AG08396 (cell line): ENCODE measurements at regions not wholly inside any gene's neighbourhood (a gene's known extent, or its start where the extent isn't known, plus 50 kb on each side); places are given as distances from the start of the nearest gene placed in this dataset.

Experiments
- DNase-seq: peaks from one replicate; pipeline ENCODE4 v3.0.0; 2012; ENCODE audit warnings: low spot score, mixed read lengths

DNA sequence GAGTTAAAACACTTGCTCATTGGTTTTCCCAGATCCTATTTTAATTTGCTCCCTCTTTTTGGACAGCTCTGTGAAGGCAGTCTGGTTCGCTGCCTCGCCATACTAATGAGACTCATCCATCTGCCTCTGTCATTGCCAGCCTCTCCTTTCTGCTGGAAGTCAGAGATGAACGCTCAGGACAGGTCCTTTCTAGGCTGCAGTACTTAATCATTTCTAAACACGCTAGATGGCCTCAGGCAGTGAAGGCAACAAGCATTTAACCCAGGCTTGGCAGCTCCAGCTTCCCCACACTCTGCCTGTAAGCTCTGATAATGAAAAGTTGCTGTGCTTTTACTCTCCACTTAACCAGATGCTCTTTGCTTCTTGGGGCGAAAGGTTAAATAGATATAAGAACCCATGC is 286.7 kb upstream of the POU3F2 start:
- DNase-seq = no peak

DNA sequence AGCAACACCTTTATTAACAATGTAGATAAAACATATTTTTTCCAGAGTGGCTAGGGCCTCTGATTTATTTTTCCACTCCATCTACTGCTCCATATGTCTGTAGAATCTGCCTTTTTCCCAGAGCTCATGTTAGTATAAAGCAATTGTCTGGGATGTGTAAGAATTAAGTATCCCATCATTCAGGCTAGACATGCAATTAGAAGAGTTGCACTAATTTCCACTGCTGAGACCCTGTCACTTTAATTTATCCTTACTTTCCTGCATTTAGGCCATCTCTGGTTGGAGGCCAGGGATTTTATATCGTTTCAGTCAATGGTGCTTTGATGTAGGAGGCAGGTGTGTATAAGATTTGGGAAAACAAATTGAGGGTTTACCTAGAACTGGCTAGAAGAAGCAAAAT is 286.1 kb upstream of the POU3F2 start:
- DNase-seq = no peak

DNA sequence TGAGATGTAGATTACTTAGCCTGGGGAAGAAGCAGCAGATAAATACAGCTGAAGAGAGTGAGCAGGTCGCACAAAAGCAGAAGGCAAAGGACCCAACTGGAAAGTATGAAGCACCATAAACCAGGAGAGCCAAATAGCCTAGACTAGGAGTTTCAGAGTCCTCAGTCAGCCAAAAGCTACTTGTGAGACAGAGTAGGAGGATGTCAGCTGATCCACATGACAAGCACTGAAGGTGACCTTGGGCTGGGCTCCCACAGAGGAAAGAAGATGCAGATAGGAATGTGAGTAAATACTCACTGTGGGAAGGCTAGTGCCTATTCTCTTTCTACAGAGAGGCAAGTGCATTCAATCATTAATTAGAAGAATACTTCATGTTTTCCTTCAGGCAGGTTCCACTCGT is 274.0 kb upstream of the POU3F2 start:
- no peak for DNase-seq

- no peak for DNase-seq
Measured at GRCh38 chr6:98560841-98561240, 273.5 kb upstream of the POU3F2 start.

DNA sequence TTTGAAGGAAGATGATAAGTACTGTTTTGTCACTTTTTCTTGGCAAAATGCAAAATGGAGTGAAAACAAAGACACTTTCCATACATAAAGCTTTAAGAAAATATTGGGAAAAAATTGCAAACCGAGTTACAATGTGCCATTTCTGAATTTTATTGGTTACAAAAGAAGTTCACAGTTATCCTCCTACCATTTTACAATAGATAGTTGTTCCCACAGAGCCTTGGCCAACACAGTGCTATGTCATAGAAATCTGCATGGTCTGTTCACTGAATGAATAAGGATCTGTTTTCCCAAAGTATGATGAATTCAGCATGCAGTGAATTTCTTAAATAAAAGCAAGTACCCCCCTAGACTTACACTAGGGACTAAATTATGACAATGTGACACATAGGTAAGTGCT is 268.2 kb upstream of the POU3F2 start:
- DNase-seq = no peak

DNA sequence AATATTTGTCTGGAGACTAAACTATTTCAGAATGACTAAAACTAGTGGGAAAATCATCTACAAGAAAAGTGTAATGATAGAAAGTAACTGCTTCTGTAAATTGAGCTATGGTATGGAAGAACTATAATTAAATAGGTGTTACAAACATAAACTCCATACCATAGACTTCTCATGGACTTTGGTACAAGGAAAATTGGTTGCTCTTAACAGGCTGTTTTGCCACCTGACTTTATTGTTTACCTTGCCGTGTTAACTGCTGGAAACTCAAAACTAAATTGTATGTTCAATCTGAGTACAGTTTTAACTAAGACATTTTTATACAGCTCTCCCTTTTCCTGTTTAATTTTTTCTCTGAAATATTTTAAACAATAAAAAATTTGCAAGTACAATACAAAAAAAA is 261.8 kb upstream of the POU3F2 start:
- DNase-seq = no peak

DNA sequence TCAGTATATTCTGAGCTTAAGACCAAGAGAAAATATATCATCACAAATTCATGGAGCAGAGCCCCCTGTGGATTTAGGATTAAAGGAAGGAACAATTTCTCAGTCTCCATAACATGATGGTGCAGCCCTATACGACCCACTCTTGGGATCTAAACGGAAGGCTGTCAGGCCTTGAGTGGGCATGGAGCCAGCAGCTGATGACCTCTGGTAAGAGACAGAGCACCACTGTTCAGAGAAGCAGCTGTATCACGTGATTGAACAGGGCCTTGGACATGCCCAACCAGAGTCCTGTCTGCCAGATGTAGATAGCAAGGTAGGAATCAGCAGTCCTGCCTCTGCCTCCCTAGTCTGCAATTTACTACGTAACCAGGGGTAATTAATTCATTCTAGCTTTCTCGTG is 259.4 kb upstream of the POU3F2 start:
- peak; percentile 3 for DNase-seq

GRCh38 chr6:98576791-98577190 is 257.6 kb upstream of the POU3F2 start:
- no peak for DNase-seq

DNA sequence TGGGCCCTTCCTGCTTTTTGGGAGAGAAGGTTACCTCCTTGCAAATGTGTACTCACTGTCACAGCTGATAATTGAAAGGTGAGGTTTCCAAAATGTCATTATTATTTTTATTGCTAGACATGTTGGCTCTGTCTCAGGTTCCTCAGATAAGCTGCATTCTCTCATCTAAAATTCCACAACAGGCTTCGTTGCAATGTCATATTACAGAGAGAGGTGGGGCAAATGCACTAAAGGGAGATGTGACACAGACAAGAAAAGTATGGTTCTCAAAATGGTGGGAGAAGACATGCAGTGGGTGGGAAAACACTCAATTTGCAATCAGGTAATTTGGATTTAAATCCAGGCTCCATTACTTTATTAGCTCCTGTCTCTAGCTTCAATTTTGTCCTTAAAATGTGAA is 256.4 kb upstream of the POU3F2 start:
- DNase-seq = no peak

- no peak for DNase-seq
Measured at GRCh38 chr6:98579079-98579478, 255.3 kb upstream of the POU3F2 start.

- no peak for DNase-seq
Measured at GRCh38 chr6:98579941-98580340, 254.4 kb upstream of the POU3F2 start.

DNA sequence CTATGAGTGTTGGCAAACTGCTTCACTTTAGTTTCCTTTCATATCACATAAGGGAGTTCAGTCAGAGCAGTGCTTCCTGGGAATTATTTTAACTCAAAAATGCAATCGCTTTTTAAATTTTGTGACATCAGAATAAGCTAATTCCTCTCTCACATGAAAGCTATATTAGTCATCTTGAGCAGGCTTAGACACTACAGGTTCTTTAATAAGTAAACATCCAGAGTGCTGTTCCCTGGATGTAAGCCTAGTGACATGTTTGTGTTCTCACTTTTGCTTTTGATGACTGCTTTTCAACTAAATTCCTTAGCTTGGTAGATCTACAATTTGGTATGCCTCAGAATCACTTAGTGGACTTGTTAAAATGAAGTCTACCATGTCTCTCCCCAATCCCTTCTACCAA is 252.7 kb upstream of the POU3F2 start:
- DNase-seq = no peak

GRCh38 chr6:98583506-98583905 is 250.9 kb upstream of the POU3F2 start:
- no peak for DNase-seq

GRCh38 chr6:98586163-98586562 is 248.2 kb upstream of the POU3F2 start:
- no peak for DNase-seq

DNA sequence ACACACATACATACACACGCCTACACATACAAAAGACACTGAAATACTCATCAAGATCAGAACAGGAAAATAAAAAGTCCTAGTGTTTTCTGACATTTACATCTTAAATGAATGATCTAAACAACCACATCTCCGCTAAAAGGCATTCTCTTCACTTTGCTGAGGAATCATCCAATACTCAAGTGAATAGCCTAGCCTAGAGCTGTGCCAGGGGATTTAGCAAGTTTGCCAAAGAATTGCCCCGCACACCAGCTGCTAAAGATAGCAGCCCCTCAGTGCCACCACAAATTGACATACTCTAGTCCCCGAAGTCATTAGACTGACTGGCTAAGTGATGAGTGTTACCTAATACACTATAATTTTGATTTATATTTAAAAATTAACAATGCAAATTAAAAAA is 246.8 kb upstream of the POU3F2 start:
- no peak for DNase-seq

DNA sequence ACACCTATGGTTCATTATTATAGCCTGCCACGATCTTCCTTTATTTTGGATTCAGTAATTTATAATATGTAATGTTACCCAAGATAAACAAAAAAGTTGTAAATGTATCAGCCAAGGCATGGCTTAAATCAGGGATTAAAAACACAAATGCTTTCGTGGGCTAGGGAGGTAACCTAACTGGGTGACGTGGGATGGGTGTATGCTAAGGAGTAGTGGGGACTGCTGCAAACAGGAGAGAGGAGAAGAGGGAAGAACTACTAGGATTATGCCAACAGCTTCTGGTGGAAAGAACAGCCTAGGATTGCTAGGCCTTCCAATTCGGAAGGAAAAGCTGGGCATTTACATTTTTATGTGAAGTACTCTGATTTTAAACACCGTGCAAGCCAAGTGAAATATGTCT is 244.8 kb upstream of the POU3F2 start:
- no peak for DNase-seq

DNA sequence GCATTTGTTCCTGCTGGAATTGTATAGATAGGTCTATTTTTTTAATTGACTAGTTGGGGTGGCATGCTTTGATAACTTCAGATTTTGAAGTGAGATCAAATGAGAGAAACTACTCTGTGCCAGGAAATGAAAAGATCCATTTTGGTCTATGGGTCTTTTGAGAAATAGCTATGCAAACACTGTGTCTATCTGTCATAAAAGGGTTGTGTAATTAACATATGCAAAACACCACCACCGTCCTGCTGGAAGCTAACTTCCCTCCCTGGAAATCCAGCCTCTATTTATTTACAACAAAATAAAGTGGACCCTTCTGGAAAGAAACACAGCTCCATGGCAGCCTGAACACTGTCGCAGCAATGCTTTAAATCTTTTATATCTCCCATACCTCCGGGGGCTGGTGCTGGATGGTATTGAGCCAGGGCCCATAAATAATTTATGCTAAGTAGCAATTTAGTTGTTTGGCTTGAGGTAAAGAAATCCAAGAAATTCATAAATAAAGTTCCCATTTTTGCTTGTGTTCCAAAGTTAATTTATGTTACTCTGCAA is 244.2 kb upstream of the POU3F2 start:
- DNase-seq = no peak

DNA sequence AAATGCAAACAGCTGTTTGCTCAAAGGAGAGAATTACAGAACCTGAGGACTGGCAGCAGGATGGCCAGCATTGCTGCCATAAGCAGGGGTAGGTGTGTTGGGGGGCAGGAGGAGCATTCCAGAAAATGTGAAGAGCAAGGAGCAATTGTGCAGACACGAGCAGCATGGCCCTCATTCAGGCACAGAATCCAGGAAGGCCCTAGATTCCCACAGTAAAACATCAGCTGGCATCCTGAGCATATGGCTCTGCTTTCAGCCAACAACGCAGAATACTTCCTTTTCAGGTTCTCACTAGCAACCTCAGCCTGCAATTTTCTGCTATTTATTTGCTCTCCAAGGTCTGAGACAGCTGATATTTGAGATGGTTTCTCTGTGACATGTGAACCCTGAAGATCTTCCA is 243.4 kb upstream of the POU3F2 start:
- no peak for DNase-seq

DNA sequence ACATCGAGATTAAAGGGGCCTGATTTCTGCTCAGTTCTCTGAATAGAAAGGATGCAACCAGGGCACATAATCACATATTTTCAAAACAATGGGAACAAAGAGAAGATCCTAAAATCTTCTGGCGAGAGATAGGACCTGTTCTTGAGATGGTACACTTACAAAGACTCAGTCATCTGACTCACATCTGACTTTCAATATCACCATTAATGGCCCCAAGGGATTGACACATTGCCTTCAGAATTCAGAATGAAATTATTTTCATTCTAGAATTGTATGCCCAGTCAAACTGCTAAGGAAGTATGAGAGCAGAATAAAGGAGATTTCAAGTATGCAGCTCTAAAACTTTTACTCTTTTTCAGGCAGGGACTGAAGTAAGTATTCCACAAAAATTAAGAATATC is 240.7 kb upstream of the POU3F2 start:
- DNase-seq = no peak

GRCh38 chr6:98601716-98602115 is 232.7 kb upstream of the POU3F2 start:
- no peak for DNase-seq

DNA sequence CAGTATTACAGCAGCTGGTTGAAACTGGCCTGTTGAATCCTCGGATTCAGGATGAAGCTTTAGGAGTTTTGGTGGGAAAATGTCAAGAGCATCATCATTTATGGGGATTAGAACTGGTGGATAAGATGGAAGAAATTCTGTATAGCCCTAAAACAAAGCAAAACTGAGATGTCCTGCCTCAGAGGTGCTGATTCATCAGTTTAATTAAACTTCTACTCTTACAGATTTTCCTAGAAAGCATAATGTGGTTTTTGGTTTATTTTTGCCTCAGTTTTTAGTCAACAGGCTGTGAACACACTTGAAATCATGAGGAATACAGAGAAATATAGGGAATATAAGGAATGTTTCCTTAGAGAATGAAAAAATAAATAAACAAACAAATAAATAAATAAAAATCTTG is 228.7 kb upstream of the POU3F2 start:
- no peak for DNase-seq

GRCh38 chr6:98627129-98627775 is 207.1 kb upstream of the POU3F2 start:
- no peak for DNase-seq

DNA sequence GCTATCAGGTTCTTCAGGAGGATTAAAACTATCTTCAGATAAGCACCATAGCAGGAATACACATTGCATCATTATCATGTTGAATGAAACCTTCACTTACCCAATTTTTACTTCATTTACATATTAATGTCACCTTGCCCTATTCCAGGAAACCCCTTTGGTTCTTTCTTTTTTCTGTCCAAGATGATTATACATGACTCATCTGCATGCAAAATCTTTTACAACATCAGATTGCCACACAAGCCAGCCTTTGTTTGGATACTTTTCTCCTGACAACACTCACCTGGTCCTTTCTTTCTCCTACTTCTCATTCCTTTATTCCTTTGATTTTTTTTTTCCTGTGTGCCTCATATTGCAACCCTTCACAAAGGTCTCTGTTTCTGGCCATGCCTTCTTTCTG is 200.5 kb upstream of the POU3F2 start:
- DNase-seq = no peak

- no peak for DNase-seq
Measured at GRCh38 chr6:98634569-98634968, 199.8 kb upstream of the POU3F2 start.

GRCh38 chr6:98635191-98635590 is 199.2 kb upstream of the POU3F2 start:
- DNase-seq = no peak
